NCI-H446 treated with DMSO at 0.1 percent for 48 hours (cell line): ENCODE measurements at regions not wholly inside any gene's neighbourhood (a gene's known extent, or its start where the extent isn't known, plus 50 kb on each side); places are given as distances from the start of the nearest gene placed in this dataset.

Source experiments
- DNase-seq: peaks from one replicate; lab custom pipeline; 2025; lab: John Stamatoyannopoulos, UW

GRCh38 chr5:116650964-116651363 lies 76.3 kb upstream of the SEMA6A start:
- no peak for DNase-seq

- peak; percentile 62 for DNase-seq
Observed at GRCh38 chr5:116650544-116650943, 75.9 kb upstream of the SEMA6A start.

DNA sequence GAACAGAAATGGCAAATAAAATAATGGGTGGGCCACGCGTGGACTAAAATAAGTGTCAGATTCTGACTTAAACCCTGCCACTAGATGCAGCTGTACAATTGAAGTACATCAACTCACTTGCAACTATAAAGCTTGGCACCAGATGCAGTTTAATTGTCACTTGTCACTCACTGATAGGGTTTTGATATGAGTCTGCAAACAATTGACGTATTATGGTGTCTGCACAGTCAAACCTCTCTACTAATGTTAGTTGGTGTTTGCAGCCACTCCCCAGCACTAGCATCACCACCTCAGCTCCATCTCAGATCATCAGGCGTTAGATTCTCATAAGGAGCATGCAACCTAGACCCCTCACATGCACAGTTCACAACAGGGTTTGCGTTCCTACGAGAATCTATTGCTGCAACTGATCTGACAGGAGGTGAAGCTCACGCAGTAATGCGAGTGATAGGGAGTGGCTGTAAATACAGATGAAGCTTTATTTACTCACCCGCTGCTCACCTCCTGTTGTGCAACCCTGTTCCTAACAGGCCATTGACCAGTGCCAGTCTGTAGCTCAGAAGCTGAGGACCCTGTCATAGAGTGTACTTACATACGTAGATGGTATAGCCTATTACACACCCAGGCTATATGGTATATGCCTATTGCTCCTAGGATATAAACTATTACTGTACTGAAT lies 72.1 kb upstream of the SEMA6A start:
- DNase-seq: no peak

GRCh38 chr5:116645627-116646026 lies 71.0 kb upstream of the SEMA6A start:
- DNase-seq: no peak

DNA sequence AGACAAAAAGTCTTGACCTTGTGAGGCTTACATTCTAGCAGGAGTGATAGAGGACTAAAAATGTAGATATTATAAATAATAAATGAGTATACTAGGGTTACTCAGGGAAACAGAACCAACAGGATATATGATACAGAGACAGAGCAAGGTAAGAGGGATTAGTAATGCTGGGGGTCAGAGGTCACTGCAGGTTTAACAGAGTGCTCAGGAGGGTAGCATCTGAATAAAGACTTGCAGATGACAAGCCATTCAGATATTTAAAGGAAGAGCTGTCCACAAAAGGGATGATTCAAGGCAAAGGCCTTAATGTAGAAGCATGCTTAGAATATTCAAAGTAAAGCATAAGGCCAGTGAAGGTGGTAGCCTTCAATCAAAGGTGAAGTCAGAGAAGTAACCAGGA lies 65.6 kb upstream of the SEMA6A start:
- no peak for DNase-seq

GRCh38 chr5:116637149-116637740 lies 62.6 kb upstream of the SEMA6A start:
- no peak for DNase-seq

DNA sequence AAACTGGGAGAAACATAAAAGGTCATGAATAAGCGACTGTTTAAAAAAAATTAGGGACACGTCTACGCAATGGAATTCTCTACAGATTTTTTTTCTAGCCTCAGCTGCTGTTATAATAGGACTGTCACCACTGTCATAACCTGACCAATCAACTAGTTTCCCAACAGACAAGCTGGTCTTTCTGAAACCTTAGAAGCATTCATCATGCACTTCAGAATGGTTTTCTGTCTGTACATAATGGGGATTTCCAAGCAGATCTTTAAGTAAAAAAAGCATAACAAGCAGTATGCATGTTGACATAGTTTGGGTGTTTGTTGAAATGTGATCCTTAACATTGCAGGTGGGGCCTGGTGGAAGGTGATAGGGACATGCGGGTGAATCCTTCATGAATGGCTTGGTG lies 58.3 kb upstream of the SEMA6A start:
- no peak for DNase-seq

GRCh38 chr5:116631147-116631546 lies 56.5 kb upstream of the SEMA6A start:
- no peak for DNase-seq

DNA sequence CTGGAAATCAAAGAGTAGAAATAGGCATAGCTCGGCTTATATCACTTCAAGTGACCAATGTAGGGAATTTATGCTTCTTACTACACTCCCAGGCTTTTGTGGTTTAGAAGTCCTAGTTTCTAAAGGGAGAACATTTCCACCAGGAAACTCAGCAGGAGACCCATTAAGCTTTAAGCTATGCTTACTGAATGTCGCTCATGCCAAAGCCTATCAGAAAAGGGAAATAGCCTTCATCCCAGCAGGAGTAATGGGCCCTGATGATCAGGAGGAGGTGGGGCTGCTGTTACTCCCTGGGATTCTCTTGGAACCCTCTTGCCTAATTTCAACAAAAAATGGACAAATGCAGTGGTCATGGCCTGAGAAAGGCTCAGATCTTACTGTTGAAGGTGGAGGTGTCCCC lies 54.5 kb upstream of the SEMA6A start:
- no peak for DNase-seq

GRCh38 chr5:116626945-116627679 lies 52.5 kb upstream of the SEMA6A start:
- DNase-seq: no peak

DNA sequence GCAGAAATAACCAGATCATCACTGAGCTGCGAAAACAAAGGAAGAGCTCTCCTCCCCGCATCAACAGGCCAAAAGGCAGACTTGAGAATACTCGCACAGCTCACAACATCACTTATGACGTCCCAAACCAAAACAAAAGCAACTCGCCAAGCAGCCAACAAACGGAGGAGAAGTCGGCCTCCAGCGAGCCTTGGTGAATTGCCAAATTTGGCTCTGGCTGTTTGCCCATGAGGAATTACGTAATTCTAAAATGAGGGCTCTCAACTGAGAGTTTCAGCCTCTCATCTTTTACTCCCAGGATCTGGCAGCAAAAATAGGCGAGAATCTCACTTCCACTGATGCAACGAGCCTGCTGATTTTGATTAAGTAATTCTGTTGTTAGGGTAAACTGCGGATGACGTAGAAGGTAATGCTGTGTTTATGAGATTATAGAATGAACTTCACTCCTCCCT lies 51.7 kb upstream of the SEMA6A start:
- DNase-seq: peak; percentile 96
